IMR-90 (cell line): ENCODE measurements at regions not wholly inside any gene's neighbourhood (a gene's known extent, or its start where the extent isn't known, plus 50 kb on each side); places are given as distances from the start of the nearest gene placed in this dataset.

Experiments
- ATAC-seq: fragments of 200-7000 bp; cut with Tn5 transposase; 2 replicates; pipeline ENCODE4 v1.9.1; 2020; ENCODE audit warnings: low read depth, mild to moderate bottlenecking, moderate library complexity
- BruUV-seq: library from RNA; stranded (reverse); fragments of 400-500 nt; replicated peaks from 2 replicates; lab custom pipeline; 2021; lab: Mats Ljungman, UMichigan
- CTCF ChIA-PET: fragments of 300-600 bp; formaldehyde crosslinking; extraction: SDS; loops from one replicate; lab custom pipeline; 2021; ENCODE audit warnings: antibody characterized with exemption; lab: Yijun Ruan, JAX
- POLR2A ChIA-PET: fragments of 300-600 bp; sonication (Branson Sonifier 250); formaldehyde crosslinking; loops from one replicate; lab custom pipeline; 2022; ENCODE audit warnings: antibody characterized with exemption; ENCODE audit not compliant: unreplicated experiment; lab: Charles Lee
- DNase-seq: peaks from one replicate; pipeline ENCODE4 v3.0.0; 2013
- H2AFZ ChIP-seq: replicated peaks from 2 replicates; pipeline ENCODE3; 2013; ENCODE audit warnings: low read length, mild to moderate bottlenecking; ENCODE audit not compliant: poor library complexity
- H2AK5ac ChIP-seq: 2 replicates; pipeline ENCODE4 v1.6.1; 2013; ENCODE audit warnings: low read depth, low read length, inconsistent platforms
- H2AK9ac ChIP-seq: replicated peaks from 2 replicates; pipeline ENCODE3; 2013; ENCODE audit warnings: mild to moderate bottlenecking, low read depth, low read length, moderate library complexity; ENCODE audit not compliant: poor library complexity
- H2BK120ac ChIP-seq: 2 replicates; pipeline ENCODE4 v1.6.1; 2013; ENCODE audit warnings: low read depth, low read length, inconsistent platforms
- H2BK15ac ChIP-seq: 3 replicates; pipeline ENCODE4 v1.6.1; 2013; ENCODE audit warnings: low read depth, low read length, inconsistent platforms
- H2BK20ac ChIP-seq: 2 replicates; pipeline ENCODE4 v1.6.1; 2013; ENCODE audit warnings: low read depth, mild to moderate bottlenecking, inconsistent platforms, low read length, moderate library complexity
- H2BK5ac ChIP-seq: 2 replicates; pipeline ENCODE4 v1.6.1; 2013; ENCODE audit warnings: mild to moderate bottlenecking, low read depth, low read length, inconsistent platforms; ENCODE audit not compliant: poor library complexity, severe bottlenecking
- H3K14ac ChIP-seq: replicated peaks from 2 replicates; pipeline ENCODE4 v1.6.1; 2013; ENCODE audit warnings: low read depth, low read length, inconsistent platforms
- H3K18ac ChIP-seq: 2 replicates; pipeline ENCODE4 v1.6.1; 2013; ENCODE audit warnings: low read depth, low read length, control low read depth
- H3K23ac ChIP-seq: 2 replicates; pipeline ENCODE4 v1.6.1; 2013; ENCODE audit warnings: low read depth, low read length, inconsistent platforms
- H3K27ac ChIP-seq: 2 replicates; pipeline ENCODE4 v1.5.1; 2013; ENCODE audit warnings: mild to moderate bottlenecking, control low read depth, low read length; ENCODE audit not compliant: insufficient read depth
- H3K27me3 ChIP-seq: 2 replicates; pipeline ENCODE4 v1.6.1; 2013; ENCODE audit warnings: low read length; ENCODE audit not compliant: control insufficient read depth, insufficient read depth
- H3K36me3 ChIP-seq: 2 replicates; pipeline ENCODE4 v1.6.1; 2013; ENCODE audit warnings: low read length, mixed read lengths; ENCODE audit not compliant: control insufficient read depth, insufficient read depth
- H3K4ac ChIP-seq: 2 replicates; pipeline ENCODE4 v1.6.1; 2013; ENCODE audit warnings: low read depth, low read length, inconsistent platforms
- H3K4me1 ChIP-seq: 2 replicates; pipeline ENCODE4 v1.6.1; 2013; ENCODE audit warnings: low read length, mixed read lengths; ENCODE audit not compliant: control insufficient read depth, insufficient read depth
- H3K4me2 ChIP-seq: 2 replicates; pipeline ENCODE4 v1.6.1; 2013; ENCODE audit warnings: low read depth, mild to moderate bottlenecking, control low read depth, low read length, moderate library complexity
- H3K4me3 ChIP-seq: 2 replicates; pipeline ENCODE4 v1.5.1; 2013; ENCODE audit warnings: low read depth, mild to moderate bottlenecking, control low read depth, low read length, moderate library complexity; ENCODE audit not compliant: insufficient read depth
- H3K56ac ChIP-seq: 2 replicates; pipeline ENCODE4 v1.6.1; 2013; ENCODE audit warnings: low read length, inconsistent platforms; ENCODE audit not compliant: insufficient read depth; ENCODE audit errors: extremely low read depth
- H3K79me1 ChIP-seq, 2 experiments: 2 replicates each; pipeline ENCODE4 v1.6.1; 2013; ENCODE audit warnings: low read length in 2 of 2, inconsistent platforms in 1 of 2, low read depth in 1 of 2
- H3K9ac ChIP-seq: 2 replicates; pipeline ENCODE4 v1.6.1; 2013; ENCODE audit warnings: low read depth, low read length, control low read depth
- H3K9me1 ChIP-seq: 2 replicates; pipeline ENCODE4 v1.6.1; 2013; ENCODE audit warnings: low read length, inconsistent platforms; ENCODE audit not compliant: insufficient read depth
- H3K9me3 ChIP-seq: 2 replicates; pipeline ENCODE4 v1.6.1; 2013; ENCODE audit warnings: low read length; ENCODE audit not compliant: control insufficient read depth, insufficient read depth
- H4K20me1 ChIP-seq: 2 replicates; pipeline ENCODE4 v1.6.1; 2013; ENCODE audit warnings: low read length, inconsistent platforms; ENCODE audit not compliant: insufficient read depth
- H4K5ac ChIP-seq: 2 replicates; pipeline ENCODE4 v1.6.1; 2013; ENCODE audit warnings: mild to moderate bottlenecking, low read depth, low read length, control low read depth
- H4K8ac ChIP-seq, 2 experiments: 2 replicates each; pipeline ENCODE4 v1.6.1; 2013; ENCODE audit warnings: low read depth in 2 of 2, low read length in 2 of 2, control low read depth in 1 of 2, inconsistent platforms in 1 of 2
- H4K91ac ChIP-seq: 2 replicates; pipeline ENCODE4 v1.6.1; 2013; ENCODE audit warnings: low read depth, low read length, inconsistent platforms; ENCODE audit not compliant: insufficient read depth
- BHLHE40 ChIP-seq: fragments of 150-350 bp; IDR thresholded peaks from 2 replicates; pipeline ENCODE4 v1.6.1; 2016; ENCODE audit warnings: mild to moderate bottlenecking, low read depth, low read length
- CEBPB ChIP-seq: IDR thresholded peaks from 2 replicates; pipeline ENCODE4 v1.6.1; 2012; ENCODE audit warnings: low read depth, low read length, improper control_type of control experiment
- CHD1 ChIP-seq: IDR thresholded peaks from 2 replicates; pipeline ENCODE4 v1.6.1; 2012; ENCODE audit warnings: low read depth, low read length, improper control_type of control experiment
- FOS ChIP-seq: fragments of 150-350 bp; IDR thresholded peaks from 2 replicates; pipeline ENCODE4 v1.6.1; 2016; ENCODE audit warnings: low read depth, low read length
- MAFK ChIP-seq: IDR thresholded peaks from 2 replicates; pipeline ENCODE4 v1.6.1; 2012; ENCODE audit warnings: low read depth, low read length, improper control_type of control experiment
- MAZ ChIP-seq: IDR thresholded peaks from 2 replicates; pipeline ENCODE4 v1.6.1; 2012; ENCODE audit warnings: low read depth, mild to moderate bottlenecking, low read length, improper control_type of control experiment, moderate library complexity, borderline replicate concordance
- NFE2L2 ChIP-seq: fragments of 150-350 bp; IDR thresholded peaks from 2 replicates; pipeline ENCODE4 v1.6.1; 2016; ENCODE audit warnings: low read depth, mild to moderate bottlenecking, low read length
- RAD21 ChIP-seq: IDR thresholded peaks from 2 replicates; pipeline ENCODE4 v1.6.1; 2012; ENCODE audit warnings: low read length, improper control_type of control experiment
- RCOR1 ChIP-seq: IDR thresholded peaks from 2 replicates; pipeline ENCODE4 v1.6.1; 2012; ENCODE audit warnings: mild to moderate bottlenecking, low read length, improper control_type of control experiment; ENCODE audit not compliant: insufficient replicate concordance
- RFX5 ChIP-seq: IDR thresholded peaks from 2 replicates; pipeline ENCODE4 v1.8.0; 2012; ENCODE audit warnings: low read depth, mild to moderate bottlenecking, low read length, moderate library complexity
- WGBS, 2 experiments: methylation state at CpG; one replicate each; pipeline versions ENCODE4 v1.1.5 to v1.1.7; 2013; ENCODE audit warnings: missing lambda C conversion rate in 2 of 2; ENCODE audit not compliant: insufficient read length in 1 of 2; ENCODE audit errors: extremely low coverage in 2 of 2; 5-methylcytosine and 5-hydroxymethylcytosine counted together
- dilution Hi-C: fragments of 300-500 bp; cut with HindIII; formaldehyde crosslinking; loops from one replicate; pipeline ENCODE4 v1.14.3; 2018; ENCODE audit warnings: low sequenced_read_pairs; ENCODE audit not compliant: unreplicated experiment
- in situ Hi-C: fragments of 300-500 bp; cut with MboI; formaldehyde crosslinking; loops from 3 replicates; pipeline ENCODE4 v1.14.3; 2019; ENCODE audit warnings: low sequenced_read_pairs, inconsistent platforms, mixed read lengths
- intact Hi-C: fragments of 100-400 bp; cut with micrococcal nuclease; formaldehyde crosslinking; loops from 2 replicates; pipeline ENCODE4 v1.10.0; 2022
- TF ChIP-seq, protein P1 (sequence below): fragments of 150-350 bp; IDR thresholded peaks from 2 replicates; pipeline ENCODE4 v1.6.1; 2017; ENCODE audit warnings: mild to moderate bottlenecking, antibody characterized with exemption, low read length, low read depth
- TF ChIP-seq, protein P2 (sequence below): fragments of 150-350 bp; IDR thresholded peaks from 2 replicates; pipeline ENCODE4 v1.6.1; 2016; ENCODE audit warnings: low read depth, mild to moderate bottlenecking, low read length, moderate library complexity, borderline replicate concordance

DNA sequence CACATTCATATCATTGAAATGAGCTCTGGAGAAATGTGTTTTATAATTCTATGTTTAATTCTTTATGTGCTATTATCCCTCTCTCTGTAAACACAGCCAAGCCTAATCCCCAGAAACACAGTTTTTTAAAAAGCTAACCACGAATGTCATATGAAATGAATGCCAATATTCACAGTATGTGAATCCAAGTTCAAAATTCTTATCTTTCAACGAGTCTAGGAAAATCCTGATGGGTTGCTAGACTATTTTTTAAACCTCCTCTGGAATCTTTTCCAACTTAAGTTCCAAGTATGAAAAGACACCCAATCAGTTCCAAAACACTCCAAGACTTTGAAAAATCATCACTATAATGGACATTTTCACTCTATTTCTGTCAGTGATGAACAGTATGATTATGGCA, 689.3 kb downstream of the HACE1 start:
- Histone ChIP-seq H3K36me3 (no peaks in the 10 kb centered on the region), H3K27ac (no peak overlapping the region), H3K14ac (no peak overlapping the region), H3K9me1 (no peaks in the 10 kb centered on the region), H3K27me3 (no peaks in the 10 kb centered on the region), H2BK15ac (no peak overlapping the region), H2BK120ac (no peak overlapping the region), H3K4me1 (no peaks in the 10 kb centered on the region), H2BK5ac (no peak overlapping the region), H3K4me2 (no peak overlapping the region), H3K4me3 (no peak overlapping the region), H4K8ac (no peak overlapping the region), H4K91ac (no peak overlapping the region), H3K56ac (no peak overlapping the region), H2BK20ac (no peak overlapping the region), H2AFZ (no peak overlapping the region), H4K5ac (no peak overlapping the region), H3K23ac (no peak overlapping the region), H3K9ac (no peak overlapping the region), H3K9me3 (no peaks in the 10 kb centered on the region; the same call in 1 of the 2 replicates), H4K20me1 (no peaks in the 10 kb centered on the region), H3K79me1 (no peaks in the 10 kb centered on the region), H2AK5ac (no peak overlapping the region), H3K18ac (no peak overlapping the region), H2AK9ac (no peak overlapping the region), H3K4ac (no peak overlapping the region)
- TF ChIP-seq FOS (no peak), RAD21 (no peak), NFE2L2 (no peak), BHLHE40 (no peak), RFX5 (no peak), CEBPB (no peak), MAZ (no peak), MAFK (no peak), RCOR1 (no peak), CHD1 (no peak)
- TF ChIP-seq, protein P1, sequence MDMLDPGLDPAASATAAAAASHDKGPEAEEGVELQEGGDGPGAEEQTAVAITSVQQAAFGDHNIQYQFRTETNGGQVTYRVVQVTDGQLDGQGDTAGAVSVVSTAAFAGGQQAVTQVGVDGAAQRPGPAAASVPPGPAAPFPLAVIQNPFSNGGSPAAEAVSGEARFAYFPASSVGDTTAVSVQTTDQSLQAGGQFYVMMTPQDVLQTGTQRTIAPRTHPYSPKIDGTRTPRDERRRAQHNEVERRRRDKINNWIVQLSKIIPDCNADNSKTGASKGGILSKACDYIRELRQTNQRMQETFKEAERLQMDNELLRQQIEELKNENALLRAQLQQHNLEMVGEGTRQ: no peak
- TF ChIP-seq, protein P2, sequence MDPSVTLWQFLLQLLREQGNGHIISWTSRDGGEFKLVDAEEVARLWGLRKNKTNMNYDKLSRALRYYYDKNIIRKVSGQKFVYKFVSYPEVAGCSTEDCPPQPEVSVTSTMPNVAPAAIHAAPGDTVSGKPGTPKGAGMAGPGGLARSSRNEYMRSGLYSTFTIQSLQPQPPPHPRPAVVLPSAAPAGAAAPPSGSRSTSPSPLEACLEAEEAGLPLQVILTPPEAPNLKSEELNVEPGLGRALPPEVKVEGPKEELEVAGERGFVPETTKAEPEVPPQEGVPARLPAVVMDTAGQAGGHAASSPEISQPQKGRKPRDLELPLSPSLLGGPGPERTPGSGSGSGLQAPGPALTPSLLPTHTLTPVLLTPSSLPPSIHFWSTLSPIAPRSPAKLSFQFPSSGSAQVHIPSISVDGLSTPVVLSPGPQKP: no peak
- no TSS peak for BruUV-seq
- POLR2A ChIA-PET: no interaction called here
- in situ Hi-C loops: no loop called here
- CTCF ChIA-PET: interaction anchor here (0.8 kb wide), 1 partner anchor 72 kb away, joined by 3 read pairs; no protein-coding TSS in a partner anchor
- dilution Hi-C loops: no loop called here
- intact Hi-C loops: no loop called here
- DNase-seq (no peak), ATAC-seq (no peak)
- no CpG with 5 or more reads among the region's 2 CpGs for WGBS, 2 experiments
